Left renal cortex interstitium (tissue), 4 donors: ENCODE measurements at regions not wholly inside any gene's neighbourhood (a gene's known extent, or its start where the extent isn't known, plus 50 kb on each side); places are given as distances from the start of the nearest gene placed in this dataset.

Experiments
- DNase-seq, 4 donors: peaks; one replicate each; pipeline ENCODE4 v3.0.0-alpha.2; 2013; ENCODE audit warnings: low read depth in 4 of 4, low spot score in 2 of 4, missing footprints in 1 of 4

GRCh38 chr5:74576941-74577456 is 63.5 kb downstream of the ENC1 start:
- DNase-seq, result no peak

GRCh38 chr5:74575741-74576538 is 64.6 kb downstream of the ENC1 start:
- no peak for DNase-seq

GRCh38 chr5:74570250-74570649 is 70.3 kb downstream of the ENC1 start:
- no peak for DNase-seq

- peak in 1 of 4 donors; percentile 68 for DNase-seq
Measured at GRCh38 chr5:74567411-74567995, 73.0 kb downstream of the ENC1 start.

GRCh38 chr5:74562122-74562521 is 78.4 kb downstream of the ENC1 start:
- no peak for DNase-seq

- DNase-seq, result no peak
Measured at GRCh38 chr5:74560245-74560644, 80.3 kb downstream of the ENC1 start.

- DNase-seq, result no peak
Measured at GRCh38 chr5:74556631-74557595, 83.6 kb downstream of the ENC1 start.

- DNase-seq, result no peak
Measured at GRCh38 chr5:74556006-74556405, 84.5 kb downstream of the ENC1 start.

GRCh38 chr5:74552101-74552500 is 88.4 kb downstream of the ENC1 start:
- no peak for DNase-seq

- no peak for DNase-seq
Measured at GRCh38 chr5:74550927-74551326, 89.6 kb downstream of the ENC1 start.

GRCh38 chr5:74549384-74549783 is 91.1 kb downstream of the ENC1 start:
- DNase-seq, result no peak

- no peak for DNase-seq
Measured at GRCh38 chr5:74546796-74547195, 93.7 kb downstream of the ENC1 start.

GRCh38 chr5:74544811-74545210 is 95.7 kb downstream of the ENC1 start:
- no peak for DNase-seq

GRCh38 chr5:74543162-74543995 is 97.1 kb downstream of the ENC1 start:
- DNase-seq, result no peak

GRCh38 chr5:74542482-74542881 is 98.0 kb downstream of the ENC1 start:
- DNase-seq, result no peak

- DNase-seq, result no peak
Measured at GRCh38 chr5:74541381-74541781, 99.1 kb downstream of the ENC1 start.

- DNase-seq, result no peak
Measured at GRCh38 chr5:74540622-74541021, 99.9 kb downstream of the ENC1 start.

- no peak for DNase-seq
Measured at GRCh38 chr5:74539986-74540385, 100.5 kb downstream of the ENC1 start.

- no peak for DNase-seq
Measured at GRCh38 chr5:74538206-74538661, 102.3 kb downstream of the ENC1 start.

GRCh38 chr5:74536658-74537057 is 103.9 kb downstream of the ENC1 start:
- DNase-seq, result no peak
